ENCODE measurements at regions not wholly inside any gene's neighbourhood (a gene's known extent, or its start where the extent isn't known, plus 50 kb on each side); places are given as distances from the start of the nearest gene placed in this dataset.

DNA sequence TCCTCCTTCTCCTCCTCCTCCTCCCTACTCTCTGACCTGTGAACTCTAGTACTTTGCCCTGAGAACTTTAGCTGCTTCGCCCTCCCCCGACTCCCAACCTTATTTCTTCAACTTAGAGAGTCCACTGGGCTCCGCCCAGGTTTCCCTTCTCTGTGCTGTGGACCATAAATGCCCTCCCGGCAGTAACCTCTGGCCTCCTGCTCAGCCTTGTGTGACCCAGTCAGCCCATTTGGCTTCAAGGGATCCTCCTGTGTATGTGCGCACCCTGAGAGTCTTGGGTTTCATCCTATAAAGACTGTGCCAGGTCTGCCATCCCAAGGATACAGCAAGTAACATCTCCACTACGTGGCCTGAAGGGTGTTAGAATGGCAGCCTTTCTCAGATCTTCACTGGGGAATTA, 275.6 kb upstream of the C16orf82 start:
- no peaks in the 10 kb centered on the region for H3K27me3 ChIP-seq (ENCODE audit: insufficient read depth, insufficient read length)
- H3K9me3 ChIP-seq (ENCODE audit: insufficient read depth, low read length), result 0 out of 2 replicates have a peak, but pooled peaks cover 8% of the 10 kb centered on the region
- no peak for TF ChIP-seq ZNF274 (IDR thresholded peaks at IDR 0.05; ENCODE audit: low read depth, low read length)
- TF ChIP-seq SUZ12 (IDR thresholded peaks at IDR 0.05; ENCODE audit: extremely low read depth, insufficient read depth, insufficient read length), result no peak
- TF ChIP-seq YY1 (IDR thresholded peaks at IDR 0.05; ENCODE audit: insufficient read depth, insufficient read length), result no peak
- no peak overlapping the region for H3K9ac ChIP-seq (ENCODE audit: insufficient read length, low read depth)
- no peaks in the 10 kb centered on the region for H3K36me3 ChIP-seq (ENCODE audit: insufficient read depth, insufficient read length, low read length)
- no peak overlapping the region for H3K4me3 ChIP-seq (ENCODE audit: insufficient read length, low read depth)
- DNase-seq (ENCODE audit: low read depth, low spot score), result no peak
- H3K4me1 ChIP-seq (ENCODE audit: insufficient read depth, insufficient read length), result no peaks in the 10 kb centered on the region

DNA sequence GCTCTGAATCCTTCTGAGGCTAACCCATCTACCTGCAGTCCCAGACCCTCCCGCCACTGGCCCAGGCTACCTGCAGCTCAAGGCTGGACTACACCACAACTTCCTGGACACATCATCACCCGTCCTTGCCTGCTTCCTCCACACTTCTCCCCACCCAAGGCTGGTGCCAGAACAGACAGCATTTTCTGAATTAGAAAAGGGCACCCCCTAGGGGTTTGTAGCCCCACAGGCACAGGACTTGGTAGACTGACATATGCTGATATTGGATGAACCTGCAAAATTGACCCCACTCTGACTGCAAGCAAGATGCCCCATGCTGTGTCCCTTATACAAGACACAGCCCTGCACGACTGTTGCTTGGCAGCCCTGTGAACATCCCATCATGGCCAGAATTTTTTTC, 271.5 kb upstream of the C16orf82 start:
- Histone ChIP-seq H3K9ac (ENCODE audit: insufficient read length, low read depth) (no peak overlapping the region), H3K4me3 (ENCODE audit: insufficient read length, low read depth) (no peak overlapping the region), H3K36me3 (ENCODE audit: insufficient read depth, insufficient read length, low read length) (no peaks in the 10 kb centered on the region), H3K9me3 (ENCODE audit: insufficient read depth, low read length) (no peaks in the 10 kb centered on the region), H3K27me3 (ENCODE audit: insufficient read depth, insufficient read length) (no peaks in the 10 kb centered on the region), H3K4me1 (ENCODE audit: insufficient read depth, insufficient read length) (no peaks in the 10 kb centered on the region)
- DNase-seq (ENCODE audit: low read depth, low spot score), result peak; percentile 18
- TF ChIP-seq SUZ12 (IDR thresholded peaks at IDR 0.05; ENCODE audit: extremely low read depth, insufficient read depth, insufficient read length) (no peak), ZNF274 (IDR thresholded peaks at IDR 0.05; ENCODE audit: low read depth, low read length) (no peak), YY1 (IDR thresholded peaks at IDR 0.05; ENCODE audit: insufficient read depth, insufficient read length) (no peak)

DNA sequence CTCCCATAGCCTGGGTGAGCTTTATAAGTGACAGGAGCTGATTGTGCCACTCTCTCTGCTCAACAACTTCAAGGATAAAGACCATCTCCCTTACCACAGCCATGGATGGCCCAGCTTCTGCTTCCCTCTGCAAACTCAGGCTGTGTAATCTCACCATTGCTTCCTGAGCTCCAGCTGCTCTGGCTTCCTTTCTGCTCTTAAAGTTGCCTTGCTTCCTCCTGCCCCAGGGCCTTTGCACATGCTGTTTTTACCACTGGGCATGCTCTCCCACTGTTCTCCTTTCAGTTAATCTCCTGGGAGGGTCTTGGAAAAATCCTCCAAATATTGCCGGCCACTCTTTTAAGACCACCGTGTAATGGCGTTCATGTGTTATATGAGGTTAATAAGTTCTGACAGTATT, 265.1 kb upstream of the C16orf82 start:
- Histone ChIP-seq H3K36me3 (ENCODE audit: insufficient read depth, insufficient read length, low read length) (no peaks in the 10 kb centered on the region), H3K27me3 (ENCODE audit: insufficient read depth, insufficient read length) (no peaks in the 10 kb centered on the region), H3K9ac (ENCODE audit: insufficient read length, low read depth) (no peak overlapping the region), H3K4me3 (ENCODE audit: insufficient read length, low read depth) (no peak overlapping the region), H3K4me1 (ENCODE audit: insufficient read depth, insufficient read length) (no peaks in the 10 kb centered on the region), H3K9me3 (ENCODE audit: insufficient read depth, low read length) (no peaks in the 10 kb centered on the region)
- TF ChIP-seq ZNF274 (IDR thresholded peaks at IDR 0.05; ENCODE audit: low read depth, low read length), result no peak
- no peak for TF ChIP-seq YY1 (IDR thresholded peaks at IDR 0.05; ENCODE audit: insufficient read depth, insufficient read length)
- TF ChIP-seq SUZ12 (IDR thresholded peaks at IDR 0.05; ENCODE audit: extremely low read depth, insufficient read depth, insufficient read length), result no peak
- DNase-seq (ENCODE audit: low read depth, low spot score), result no peak

DNA sequence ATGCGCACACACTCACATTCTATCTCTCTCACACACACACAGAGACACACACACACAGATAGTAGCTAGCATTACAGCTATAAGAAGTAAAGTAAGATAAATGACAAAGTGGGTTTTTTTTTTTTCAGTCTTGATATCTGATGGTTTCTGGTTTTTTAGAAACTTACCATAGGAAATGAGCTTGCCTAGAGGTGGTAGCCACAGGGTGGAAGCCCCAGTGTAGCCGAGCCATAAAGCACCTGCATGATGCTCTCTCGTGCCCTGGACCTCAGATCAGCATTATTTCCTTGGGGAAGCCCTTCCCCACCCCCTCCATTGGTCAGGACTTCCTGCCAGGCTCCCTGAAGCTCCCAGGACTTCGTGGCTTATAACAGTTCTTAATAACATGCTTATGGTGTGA, 264.3 kb upstream of the C16orf82 start:
- H3K9me3 ChIP-seq (ENCODE audit: insufficient read depth, low read length), result no peaks in the 10 kb centered on the region
- TF ChIP-seq SUZ12 (IDR thresholded peaks at IDR 0.05; ENCODE audit: extremely low read depth, insufficient read depth, insufficient read length) (no peak), YY1 (IDR thresholded peaks at IDR 0.05; ENCODE audit: insufficient read depth, insufficient read length) (no peak), ZNF274 (IDR thresholded peaks at IDR 0.05; ENCODE audit: low read depth, low read length) (no peak)
- H3K4me1 ChIP-seq (ENCODE audit: insufficient read depth, insufficient read length), result no peaks in the 10 kb centered on the region
- no peak overlapping the region for H3K9ac ChIP-seq (ENCODE audit: insufficient read length, low read depth)
- H3K4me3 ChIP-seq (ENCODE audit: insufficient read length, low read depth), result no peak overlapping the region
- no peaks in the 10 kb centered on the region for H3K27me3 ChIP-seq (ENCODE audit: insufficient read depth, insufficient read length)
- H3K36me3 ChIP-seq (ENCODE audit: insufficient read depth, insufficient read length, low read length), result no peaks in the 10 kb centered on the region
- no peak for DNase-seq (ENCODE audit: low read depth, low spot score)

DNA sequence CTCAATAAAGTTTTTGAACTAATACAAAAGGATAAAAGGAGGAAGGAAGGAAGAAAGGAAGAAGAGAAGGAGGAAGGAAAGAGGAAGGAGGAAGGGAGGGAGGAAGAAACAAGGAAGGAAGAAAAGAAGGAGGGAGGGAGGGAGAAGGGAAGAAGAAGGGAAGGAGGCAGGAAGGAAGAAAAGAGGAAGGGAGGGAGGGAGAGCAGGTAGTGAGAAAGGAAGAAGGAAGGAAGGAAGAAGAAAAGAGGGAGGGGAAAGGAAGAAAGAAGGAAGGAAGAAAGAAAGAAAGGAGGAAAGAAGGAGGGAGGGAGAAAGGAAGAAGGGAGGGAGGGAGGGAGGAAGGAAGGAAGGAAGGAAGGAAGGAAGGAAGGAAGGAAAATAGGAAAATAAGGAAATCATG, 263.8 kb upstream of the C16orf82 start:
- Histone ChIP-seq H3K4me3 (ENCODE audit: insufficient read length, low read depth) (no peak overlapping the region), H3K9ac (ENCODE audit: insufficient read length, low read depth) (no peak overlapping the region), H3K4me1 (ENCODE audit: insufficient read depth, insufficient read length) (no peaks in the 10 kb centered on the region), H3K27me3 (ENCODE audit: insufficient read depth, insufficient read length) (no peaks in the 10 kb centered on the region), H3K36me3 (ENCODE audit: insufficient read depth, insufficient read length, low read length) (no peaks in the 10 kb centered on the region), H3K9me3 (ENCODE audit: insufficient read depth, low read length) (no peaks in the 10 kb centered on the region)
- DNase-seq (ENCODE audit: low read depth, low spot score), result no peak
- TF ChIP-seq YY1 (IDR thresholded peaks at IDR 0.05; ENCODE audit: insufficient read depth, insufficient read length), result no peak

DNA sequence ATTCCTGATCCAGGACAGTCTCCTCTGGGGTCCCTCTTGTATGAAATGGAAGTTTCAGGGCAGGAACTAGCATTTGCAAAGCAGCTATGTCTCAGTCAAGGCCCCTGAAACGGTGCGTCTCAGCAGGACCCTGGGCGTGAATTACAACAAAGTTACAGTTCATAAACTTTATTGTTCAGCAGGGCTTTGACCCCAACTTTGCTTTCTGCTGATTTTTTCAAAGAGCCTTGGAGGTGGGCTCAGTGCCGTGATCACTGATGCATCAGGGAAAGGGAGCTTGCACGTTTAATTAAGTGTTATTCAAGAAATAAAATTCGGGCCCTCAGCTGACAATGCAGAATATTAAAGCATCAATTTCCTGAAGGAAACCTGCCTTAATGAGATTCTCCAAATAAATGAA, 260.1 kb upstream of the C16orf82 start:
- H3K9ac ChIP-seq (ENCODE audit: insufficient read length, low read depth), result no peak overlapping the region
- TF ChIP-seq ZNF274 (IDR thresholded peaks at IDR 0.05; ENCODE audit: low read depth, low read length) (no peak), YY1 (IDR thresholded peaks at IDR 0.05; ENCODE audit: insufficient read depth, insufficient read length) (no peak), SUZ12 (IDR thresholded peaks at IDR 0.05; ENCODE audit: extremely low read depth, insufficient read depth, insufficient read length) (no peak)
- peaks cover 9% of the 10 kb centered on the region for H3K27me3 ChIP-seq (ENCODE audit: insufficient read depth, insufficient read length)
- H3K4me3 ChIP-seq (ENCODE audit: insufficient read length, low read depth), result no peak overlapping the region
- no peaks in the 10 kb centered on the region for H3K4me1 ChIP-seq (ENCODE audit: insufficient read depth, insufficient read length)
- DNase-seq (ENCODE audit: low read depth, low spot score), result no peak
- no peaks in the 10 kb centered on the region; the same call in 1 of the 2 replicates for H3K9me3 ChIP-seq (ENCODE audit: insufficient read depth, low read length)
- H3K36me3 ChIP-seq (ENCODE audit: insufficient read depth, insufficient read length, low read length), result no peaks in the 10 kb centered on the region

DNA sequence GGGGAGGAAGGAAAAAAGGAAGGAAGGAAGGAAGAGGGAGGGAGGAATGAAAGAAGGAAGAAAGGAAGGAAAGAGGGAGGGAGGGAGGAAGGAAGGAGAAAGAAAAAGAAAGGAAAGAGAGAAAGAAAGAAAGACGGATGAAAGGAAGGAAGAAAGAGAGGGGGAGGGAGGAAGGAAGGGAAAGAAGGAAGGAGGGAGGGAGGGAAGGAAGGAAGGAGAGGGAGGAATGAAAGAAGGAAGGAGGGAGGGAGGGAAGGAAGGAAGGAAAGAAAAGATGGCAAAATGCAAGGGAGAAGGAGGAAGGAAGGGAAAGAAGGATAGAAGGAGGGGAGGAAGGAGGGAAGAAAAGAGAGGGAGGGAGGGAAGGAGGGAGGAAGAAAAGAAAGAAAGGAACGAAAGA, 257.3 kb upstream of the C16orf82 start:
- H3K9me3 ChIP-seq (ENCODE audit: insufficient read depth, low read length), result no peaks in the 10 kb centered on the region; the same call in 1 of the 2 replicates
- H3K4me1 ChIP-seq (ENCODE audit: insufficient read depth, insufficient read length), result no peaks in the 10 kb centered on the region
- no peak for DNase-seq (ENCODE audit: low read depth, low spot score)
- no peak overlapping the region for H3K9ac ChIP-seq (ENCODE audit: insufficient read length, low read depth)
- peaks cover 9% of the 10 kb centered on the region for H3K27me3 ChIP-seq (ENCODE audit: insufficient read depth, insufficient read length)
- TF ChIP-seq ZNF274 (IDR thresholded peaks at IDR 0.05; ENCODE audit: low read depth, low read length) (no peak), SUZ12 (IDR thresholded peaks at IDR 0.05; ENCODE audit: extremely low read depth, insufficient read depth, insufficient read length) (no peak), YY1 (IDR thresholded peaks at IDR 0.05; ENCODE audit: insufficient read depth, insufficient read length) (no peak)
- H3K4me3 ChIP-seq (ENCODE audit: insufficient read length, low read depth), result no peak overlapping the region
- no peaks in the 10 kb centered on the region for H3K36me3 ChIP-seq (ENCODE audit: insufficient read depth, insufficient read length, low read length)

DNA sequence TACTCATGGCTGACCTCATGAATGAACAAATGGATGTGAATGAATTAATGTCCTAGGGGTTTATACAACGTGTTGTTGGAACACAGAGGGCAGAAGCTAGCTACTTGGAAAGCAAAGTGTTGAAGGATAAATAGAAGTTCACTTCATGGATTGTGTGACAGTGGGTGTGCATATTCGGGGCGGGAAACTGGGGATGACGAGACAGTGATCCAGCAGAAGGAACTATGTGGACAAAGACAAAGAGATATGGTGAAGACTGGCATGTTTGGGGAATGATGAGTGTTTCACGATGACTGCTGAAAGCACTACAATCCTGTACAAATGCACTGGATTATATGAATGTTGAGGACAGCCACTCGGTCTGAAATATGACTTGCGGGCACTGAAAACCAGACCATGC, 250.5 kb upstream of the C16orf82 start:
- H3K4me3 ChIP-seq (ENCODE audit: insufficient read length, low read depth), result no peak overlapping the region
- TF ChIP-seq ZNF274 (IDR thresholded peaks at IDR 0.05; ENCODE audit: low read depth, low read length), result no peak
- no peak for TF ChIP-seq YY1 (IDR thresholded peaks at IDR 0.05; ENCODE audit: insufficient read depth, insufficient read length)
- no peak for TF ChIP-seq SUZ12 (IDR thresholded peaks at IDR 0.05; ENCODE audit: extremely low read depth, insufficient read depth, insufficient read length)
- H3K27me3 ChIP-seq (ENCODE audit: insufficient read depth, insufficient read length), result no peaks in the 10 kb centered on the region
- no peaks in the 10 kb centered on the region for H3K36me3 ChIP-seq (ENCODE audit: insufficient read depth, insufficient read length, low read length)
- no peak overlapping the region for H3K9ac ChIP-seq (ENCODE audit: insufficient read length, low read depth)
- H3K9me3 ChIP-seq (ENCODE audit: insufficient read depth, low read length), result no peaks in the 10 kb centered on the region; the same call in 1 of the 2 replicates
- no peak for DNase-seq (ENCODE audit: low read depth, low spot score)
- H3K4me1 ChIP-seq (ENCODE audit: insufficient read depth, insufficient read length), result peaks cover 5% of the 10 kb centered on the region

All from NT2/D1 (cell line).